ENCODE measurements at regions not wholly inside any gene's neighbourhood (a gene's known extent, or its start where the extent isn't known, plus 50 kb on each side); places are given as distances from the start of the nearest gene placed in this dataset.
A peak's percentile ranks its signal among the peaks of the same experiment; 100 is the strongest.

- no peak for DNase-seq (ENCODE audit: low read depth)
Measured at GRCh38 chr6:56378507-56378906, 131.1 kb upstream of the COL21A1 start.

GRCh38 chr6:56377295-56377694 is 129.9 kb upstream of the COL21A1 start:
- no peak for DNase-seq (ENCODE audit: low read depth)

- no peak for DNase-seq (ENCODE audit: low read depth)
Measured at GRCh38 chr6:56375806-56376205, 128.4 kb upstream of the COL21A1 start.

- DNase-seq (ENCODE audit: low read depth): no peak
Measured at GRCh38 chr6:56374841-56375369, 127.5 kb upstream of the COL21A1 start.

GRCh38 chr6:56372406-56372995 is 125.1 kb upstream of the COL21A1 start:
- no peak for DNase-seq (ENCODE audit: low read depth)

- DNase-seq (ENCODE audit: low read depth): peak; percentile 18
Measured at GRCh38 chr6:56370561-56371211, 123.3 kb upstream of the COL21A1 start.

- no peak for DNase-seq (ENCODE audit: low read depth)
Measured at GRCh38 chr6:56370127-56370540, 122.8 kb upstream of the COL21A1 start.

GRCh38 chr6:56368491-56368890 is 121.1 kb upstream of the COL21A1 start:
- no peak for DNase-seq (ENCODE audit: low read depth)

GRCh38 chr6:56366141-56366852 is 118.9 kb upstream of the COL21A1 start:
- DNase-seq (ENCODE audit: low read depth): no peak

- no peak for DNase-seq (ENCODE audit: low read depth)
Measured at GRCh38 chr6:56364827-56365339, 117.5 kb upstream of the COL21A1 start.

GRCh38 chr6:56364431-56364826 is 117.0 kb upstream of the COL21A1 start:
- no peak for DNase-seq (ENCODE audit: low read depth)

GRCh38 chr6:56363796-56364430 is 116.5 kb upstream of the COL21A1 start:
- DNase-seq (ENCODE audit: low read depth): no peak

GRCh38 chr6:56361812-56362211 is 114.4 kb upstream of the COL21A1 start:
- DNase-seq (ENCODE audit: low read depth): no peak

- peak; percentile 29 for DNase-seq (ENCODE audit: low read depth)
Measured at GRCh38 chr6:56359201-56359899, 112.0 kb upstream of the COL21A1 start.

- DNase-seq (ENCODE audit: low read depth): no peak
Measured at GRCh38 chr6:56357616-56358373, 110.4 kb upstream of the COL21A1 start.

GRCh38 chr6:56356426-56356825 is 109.0 kb upstream of the COL21A1 start:
- no peak for DNase-seq (ENCODE audit: low read depth)

- no peak for DNase-seq (ENCODE audit: low read depth)
Measured at GRCh38 chr6:56353860-56354259, 106.5 kb upstream of the COL21A1 start.

- DNase-seq (ENCODE audit: low read depth): no peak
Measured at GRCh38 chr6:56350628-56351260, 103.4 kb upstream of the COL21A1 start.

GRCh38 chr6:56349194-56349593 is 101.8 kb upstream of the COL21A1 start:
- DNase-seq (ENCODE audit: low read depth): no peak

- no peak for DNase-seq (ENCODE audit: low read depth)
Measured at GRCh38 chr6:56348578-56348977, 101.2 kb upstream of the COL21A1 start.

- DNase-seq (ENCODE audit: low read depth): no peak
Measured at GRCh38 chr6:56347526-56347925, 100.1 kb upstream of the COL21A1 start.

All from CMK (cell line).